ENCODE measurements at regions not wholly inside any gene's neighbourhood (a gene's known extent, or its start where the extent isn't known, plus 50 kb on each side); places are given as distances from the start of the nearest gene placed in this dataset.

DNA sequence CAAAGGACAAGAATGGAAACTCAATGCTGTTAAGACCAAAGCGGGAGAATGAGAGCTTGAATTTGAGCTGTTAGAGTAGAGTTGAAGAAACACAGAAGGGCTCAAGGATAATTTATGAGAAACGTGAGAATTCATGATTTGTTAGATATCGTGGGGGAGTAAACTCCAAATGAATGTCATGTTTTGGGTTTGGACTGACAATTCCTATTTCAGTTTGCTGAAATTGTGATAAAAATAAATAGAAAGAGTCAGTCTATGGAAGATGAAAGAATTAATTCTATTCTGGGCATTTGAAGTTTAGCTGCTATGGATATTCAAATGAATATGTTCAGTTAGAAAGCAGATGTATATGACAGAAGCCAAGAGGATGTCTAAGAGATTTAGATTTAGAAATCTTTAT is 723.4 kb upstream of the PIK3C3 start:
- Histone ChIP-seq H3K27ac (no peak overlapping the region), H3K27me3 (no peaks in the 10 kb centered on the region), H3K9me3 (no peaks in the 10 kb centered on the region), H3K36me3 (no peaks in the 10 kb centered on the region), H3K4me1 (no peaks in the 10 kb centered on the region), H3K4me3 (no peak overlapping the region)
- TF ChIP-seq, protein P1, sequence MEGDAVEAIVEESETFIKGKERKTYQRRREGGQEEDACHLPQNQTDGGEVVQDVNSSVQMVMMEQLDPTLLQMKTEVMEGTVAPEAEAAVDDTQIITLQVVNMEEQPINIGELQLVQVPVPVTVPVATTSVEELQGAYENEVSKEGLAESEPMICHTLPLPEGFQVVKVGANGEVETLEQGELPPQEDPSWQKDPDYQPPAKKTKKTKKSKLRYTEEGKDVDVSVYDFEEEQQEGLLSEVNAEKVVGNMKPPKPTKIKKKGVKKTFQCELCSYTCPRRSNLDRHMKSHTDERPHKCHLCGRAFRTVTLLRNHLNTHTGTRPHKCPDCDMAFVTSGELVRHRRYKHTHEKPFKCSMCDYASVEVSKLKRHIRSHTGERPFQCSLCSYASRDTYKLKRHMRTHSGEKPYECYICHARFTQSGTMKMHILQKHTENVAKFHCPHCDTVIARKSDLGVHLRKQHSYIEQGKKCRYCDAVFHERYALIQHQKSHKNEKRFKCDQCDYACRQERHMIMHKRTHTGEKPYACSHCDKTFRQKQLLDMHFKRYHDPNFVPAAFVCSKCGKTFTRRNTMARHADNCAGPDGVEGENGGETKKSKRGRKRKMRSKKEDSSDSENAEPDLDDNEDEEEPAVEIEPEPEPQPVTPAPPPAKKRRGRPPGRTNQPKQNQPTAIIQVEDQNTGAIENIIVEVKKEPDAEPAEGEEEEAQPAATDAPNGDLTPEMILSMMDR (IDR thresholded peaks at IDR 0.05): no peak
- no peak for TF ChIP-seq POLR2A (IDR thresholded peaks at IDR 0.05)
- ATAC-seq (no peak), DNase-seq (no peak)
- intact Hi-C loops (cut with DNase I): no loop called here
- WGBS, 4 donors: 80 to 86% (median 85%) methylated on average over 3 of the region's 3 CpGs

DNA sequence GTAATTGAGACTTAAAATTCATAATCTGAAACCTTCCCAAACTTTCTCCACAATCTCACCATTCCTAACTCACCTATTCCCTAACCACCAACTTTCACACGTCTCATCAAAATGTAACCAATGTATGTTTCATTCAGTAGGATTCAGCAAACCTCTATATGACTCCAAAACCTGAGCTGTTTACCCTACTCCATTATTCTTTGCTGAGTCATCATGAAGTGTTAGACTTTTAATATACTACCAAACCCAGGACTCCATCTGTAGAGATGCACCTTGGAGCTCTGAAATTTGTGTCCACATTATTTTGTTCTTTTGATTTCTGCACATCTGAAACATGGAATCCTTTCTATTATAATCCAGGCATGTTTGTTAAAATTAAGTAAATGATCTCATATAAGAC is 727.0 kb upstream of the PIK3C3 start:
- DNase-seq: no peak
- ATAC-seq: no peak
- intact Hi-C loops (cut with DNase I): no loop called here
- Histone ChIP-seq H3K4me3 (no peak overlapping the region), H3K9me3 (no peaks in the 10 kb centered on the region), H3K27me3 (no peaks in the 10 kb centered on the region), H3K36me3 (no peaks in the 10 kb centered on the region), H3K27ac (no peak overlapping the region), H3K4me1 (no peaks in the 10 kb centered on the region)
- 87 to 98% (median 92%) methylated on average over 1 of the region's 1 CpG for whole genome bisulfite sequencing, 4 donors
- TF ChIP-seq, protein P1 (IDR thresholded peaks at IDR 0.05): no peak
- no peak for TF ChIP-seq POLR2A (IDR thresholded peaks at IDR 0.05)

DNA sequence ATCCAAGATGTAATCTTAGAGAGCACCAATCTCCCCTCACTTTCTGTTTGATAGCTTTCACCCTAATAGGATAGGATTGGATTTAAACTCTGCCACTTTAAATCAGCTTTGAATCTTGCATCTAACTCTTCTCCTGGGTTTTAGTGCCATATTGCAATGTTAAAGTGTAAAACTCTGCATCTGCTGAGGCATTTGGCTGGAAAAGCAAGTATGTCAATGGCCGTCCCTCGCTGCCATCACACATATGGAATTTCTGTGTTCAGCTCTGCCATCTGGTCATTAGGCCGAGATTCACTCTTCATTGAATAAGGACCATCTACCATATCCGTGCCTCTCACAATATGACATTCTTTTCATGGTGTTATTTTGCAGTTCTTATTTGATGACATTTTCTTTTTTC is 728.1 kb upstream of the PIK3C3 start:
- Histone ChIP-seq H3K9me3 (no peaks in the 10 kb centered on the region), H3K36me3 (no peaks in the 10 kb centered on the region), H3K4me3 (no peak overlapping the region), H3K27ac (no peak overlapping the region), H3K27me3 (no peaks in the 10 kb centered on the region), H3K4me1 (no peaks in the 10 kb centered on the region)
- DNase-seq (no peak), ATAC-seq (no peak)
- WGBS, 4 donors: 88 to 93% (median 89%) methylated on average over 4 of the region's 4 CpGs
- TF ChIP-seq, protein P1 (IDR thresholded peaks at IDR 0.05): no peak
- no peak for TF ChIP-seq POLR2A (IDR thresholded peaks at IDR 0.05)
- intact Hi-C loops (cut with DNase I): no loop called here

DNA sequence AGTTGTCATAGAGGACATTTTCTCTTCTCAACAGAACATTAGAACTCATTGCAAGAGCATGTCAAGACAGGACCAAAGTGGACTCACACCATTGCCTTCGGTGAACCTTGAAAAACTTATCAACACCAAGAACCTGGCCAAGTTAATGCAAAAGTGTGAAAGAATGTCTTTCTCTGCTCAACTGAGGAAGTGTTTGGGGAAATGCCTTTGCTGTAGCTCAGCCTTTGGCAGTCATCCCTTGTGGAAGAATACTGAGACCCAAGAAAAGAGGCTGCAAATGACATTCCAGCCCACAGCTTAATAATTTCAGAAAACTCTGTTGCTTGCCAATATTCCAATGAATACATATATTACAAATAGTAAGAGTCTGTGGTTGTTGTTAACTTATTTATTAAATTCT is 728.8 kb upstream of the PIK3C3 start:
- Histone ChIP-seq H3K36me3 (no peaks in the 10 kb centered on the region), H3K4me3 (no peak overlapping the region), H3K4me1 (no peaks in the 10 kb centered on the region), H3K27ac (no peak overlapping the region), H3K9me3 (no peaks in the 10 kb centered on the region), H3K27me3 (no peaks in the 10 kb centered on the region)
- no peak for DNase-seq
- 38 to 53% (median 49%) methylated on average over 1 of the region's 1 CpG for WGBS, 4 donors
- TF ChIP-seq, protein P1 (IDR thresholded peaks at IDR 0.05): no peak
- TF ChIP-seq POLR2A (IDR thresholded peaks at IDR 0.05): no peak
- no peak for ATAC-seq
- intact Hi-C loops (cut with DNase I): no loop called here
